GM18511 (cell line): ENCODE measurements at regions not wholly inside any gene's neighbourhood (a gene's known extent, or its start where the extent isn't known, plus 50 kb on each side); places are given as distances from the start of the nearest gene placed in this dataset.

Source experiments
- ATAC-seq: cut with Tn5 transposase; IDR thresholded peaks from one replicate; pipeline ENCODE4 v1.9.1; 2021; ENCODE audit warnings: mild to moderate bottlenecking, moderate library complexity; ENCODE audit not compliant: unreplicated experiment

- ATAC-seq = no peak
Measured at GRCh38 chr1:182196897-182197870, 135.7 kb upstream of the ZNF648 start.

GRCh38 chr1:182195733-182196132 lies 134.2 kb upstream of the ZNF648 start:
- ATAC-seq = no peak

- no peak for ATAC-seq
Measured at GRCh38 chr1:182193908-182194550, 132.5 kb upstream of the ZNF648 start.

GRCh38 chr1:182192966-182193365 lies 131.5 kb upstream of the ZNF648 start:
- no peak for ATAC-seq

GRCh38 chr1:182192215-182192614 lies 130.7 kb upstream of the ZNF648 start:
- peak; percentile 51 for ATAC-seq

GRCh38 chr1:182191381-182192115 lies 130.0 kb upstream of the ZNF648 start:
- ATAC-seq = no peak

- ATAC-seq = no peak
Measured at GRCh38 chr1:182189535-182190066, 128.1 kb upstream of the ZNF648 start.

- no peak for ATAC-seq
Measured at GRCh38 chr1:182186757-182187146, 125.2 kb upstream of the ZNF648 start.

- ATAC-seq = no peak
Measured at GRCh38 chr1:182185842-182186756, 124.6 kb upstream of the ZNF648 start.

- ATAC-seq = no peak
Measured at GRCh38 chr1:182185136-182185535, 123.6 kb upstream of the ZNF648 start.

- no peak for ATAC-seq
Measured at GRCh38 chr1:182183606-182184005, 122.1 kb upstream of the ZNF648 start.

- no peak for ATAC-seq
Measured at GRCh38 chr1:182182311-182182710, 120.8 kb upstream of the ZNF648 start.

- ATAC-seq = no peak
Measured at GRCh38 chr1:182181167-182181572, 119.7 kb upstream of the ZNF648 start.

- ATAC-seq = no peak
Measured at GRCh38 chr1:182175361-182175931, 113.9 kb upstream of the ZNF648 start.

GRCh38 chr1:182174513-182174855 lies 113.0 kb upstream of the ZNF648 start:
- ATAC-seq = no peak

- no peak for ATAC-seq
Measured at GRCh38 chr1:182173808-182174512, 112.4 kb upstream of the ZNF648 start.

- ATAC-seq = no peak
Measured at GRCh38 chr1:182172699-182173098, 111.2 kb upstream of the ZNF648 start.

GRCh38 chr1:182170891-182171461 lies 109.5 kb upstream of the ZNF648 start:
- peak; percentile 75 for ATAC-seq

GRCh38 chr1:182169203-182169602 lies 107.7 kb upstream of the ZNF648 start:
- no peak for ATAC-seq
